ENCODE measurements at regions not wholly inside any gene's neighbourhood (a gene's known extent, or its start where the extent isn't known, plus 50 kb on each side); places are given as distances from the start of the nearest gene placed in this dataset.
A peak's percentile ranks its signal among the peaks of the same experiment; 100 is the strongest.

GRCh38 chr2:9681427-9681817 lies 50.6 kb upstream of the YWHAQ start:
- Histone ChIP-seq H3K9me3 (ENCODE audit: control insufficient read depth, insufficient read depth, low read depth, low read length) (no peaks in the 10 kb centered on the region), H3K4me1 (ENCODE audit: control insufficient read depth, insufficient read depth, low read length) (peaks cover 1% of the 10 kb centered on the region; the same call in 1 of the 2 replicates), H3K36me3 (ENCODE audit: control insufficient read depth, insufficient read depth, low read length) (no peaks in the 10 kb centered on the region), H3K27ac (ENCODE audit: low read length) (peak overlapping the region; percentile 65; the same call in 1 of the 2 replicates), H3K4me3 (ENCODE audit: low read depth in 2 of 2, low read length in 2 of 2) (no peak overlapping the region), H3K27me3 (ENCODE audit: control insufficient read depth, insufficient read depth, low read length) (no peaks in the 10 kb centered on the region)
- POLR2A ChIA-PET = no interaction called here
- CTCF ChIA-PET = interaction anchor here (0.6 kb wide), 1 partner anchor 148 kb away, joined by 3 read pairs; no protein-coding TSS in a partner anchor
- in situ Hi-C loops (cut with HindIII; ENCODE audit: low pct_unique_long_range_greater_than_20kb, low sequenced_read_pairs) (no loop called here), intact Hi-C loops (cut with micrococcal nuclease; ENCODE audit: unreplicated experiment) (no loop called here)
- no TSS peak for BruUV-seq (replicated peaks)
- DNase-seq (ENCODE audit: low read depth, low spot score) = no peak
- ATAC-seq = no peak
- TF ChIP-seq REST (IDR thresholded peaks at IDR 0.05; ENCODE audit: insufficient read depth in 1 of 2, low read depth in 2 of 2, low read length in 1 of 2) (no peak), SIN3A (IDR thresholded peaks at IDR 0.05; ENCODE audit: borderline replicate concordance, insufficient read depth, low read depth, low read length) (no peak), CTCF (IDR thresholded peaks at IDR 0.05) (no peak), TCF7L2 (IDR thresholded peaks at IDR 0.05; ENCODE audit: low read depth, low read length) (no peak), POLR2AphosphoS5 (IDR thresholded peaks at IDR 0.05; ENCODE audit: low read depth, low read length) (no peak)

- intact Hi-C loops (cut with micrococcal nuclease; ENCODE audit: unreplicated experiment) = no loop called here
- ATAC-seq = no peak
- no TSS peak for BruUV-seq (replicated peaks)
Observed at GRCh38 chr2:9685637-9686036, 54.8 kb upstream of the YWHAQ start.

More at GRCh38 chr2:9685637-9686036, 54.8 kb upstream of the YWHAQ start:
- Histone ChIP-seq H3K36me3 (ENCODE audit: control insufficient read depth, insufficient read depth, low read length) (no peaks in the 10 kb centered on the region), H3K9me3 (ENCODE audit: control insufficient read depth, insufficient read depth, low read depth, low read length) (no peaks in the 10 kb centered on the region), H3K27me3 (ENCODE audit: control insufficient read depth, insufficient read depth, low read length) (no peaks in the 10 kb centered on the region), H3K27ac (ENCODE audit: low read length) (no peak overlapping the region), H3K4me3 (ENCODE audit: low read depth in 2 of 2, low read length in 2 of 2) (no peak overlapping the region), H3K4me1 (ENCODE audit: control insufficient read depth, insufficient read depth, low read length) (peaks cover 6% of the 10 kb centered on the region)
- DNase-seq (ENCODE audit: low read depth, low spot score) = no peak
- POLR2A ChIA-PET = no interaction called here
- CTCF ChIA-PET = no interaction called here
- in situ Hi-C loops (cut with HindIII; ENCODE audit: low pct_unique_long_range_greater_than_20kb, low sequenced_read_pairs) = no loop called here
- no peak for TF ChIP-seq POLR2AphosphoS5 (IDR thresholded peaks at IDR 0.05; ENCODE audit: low read depth, low read length)
- no peak for TF ChIP-seq TCF7L2 (IDR thresholded peaks at IDR 0.05; ENCODE audit: low read depth, low read length)
- no peak for TF ChIP-seq CTCF (IDR thresholded peaks at IDR 0.05)
- no peak for TF ChIP-seq SIN3A (IDR thresholded peaks at IDR 0.05; ENCODE audit: borderline replicate concordance, insufficient read depth, low read depth, low read length)
- no peak for TF ChIP-seq REST (IDR thresholded peaks at IDR 0.05; ENCODE audit: insufficient read depth in 1 of 2, low read depth in 2 of 2, low read length in 1 of 2)

All from Panc1 (cell line).